Peyer's patch (tissue), 4 donors: ENCODE measurements at regions not wholly inside any gene's neighbourhood (a gene's known extent, or its start where the extent isn't known, plus 50 kb on each side); places are given as distances from the start of the nearest gene placed in this dataset.

Experiments
- DNase-seq, 3 donors: peaks; one replicate each; pipeline ENCODE4 v3.0.0-alpha.2; 2017 to 2019
- H3K27ac ChIP-seq, 4 donors: fragments of 200-600 bp; sonication (generic); one replicate each; pipeline ENCODE4 v1.5.1; 2016 to 2019
- H3K27me3 ChIP-seq, 2 donors: fragments of 200-600 bp; sonication (generic); one replicate each; pipeline ENCODE4 v1.5.1; 2019
- H3K36me3 ChIP-seq, 3 donors: fragments of 200-600 bp; sonication (generic); one replicate each; pipeline ENCODE4 v1.5.1; 2016 to 2019
- H3K4me1 ChIP-seq, 4 donors: fragments of 200-600 bp; sonication (generic); one replicate each; pipeline ENCODE4 v1.5.1; 2016 to 2019
- H3K4me3 ChIP-seq, 4 donors: fragments of 200-600 bp; sonication (generic); 1 replicate in 3 of 4; 2 replicates in 1 of 4; pipeline ENCODE4 v1.5.1; 2016 to 2019; ENCODE audit warnings: mild to moderate bottlenecking in 1 of 4
- H3K9me3 ChIP-seq, 4 donors: fragments of 200-600 bp; sonication (generic); one replicate each; pipeline ENCODE4 v1.5.1; 2016 to 2019; ENCODE audit warnings: mild to moderate bottlenecking in 1 of 4
- POLR2A ChIP-seq, 2 donors: fragments of 450-650 bp; IDR thresholded peaks; one replicate each; pipeline ENCODE4 v1.5.1; 2017; ENCODE audit warnings: antibody characterized with exemption in 2 of 2, mild to moderate bottlenecking in 2 of 2, moderate library complexity in 2 of 2
- TF ChIP-seq, protein P1 (sequence below), 6 experiments: fragments of 450-650 bp in 4 of 6; fragments of 200-600 bp in 2 of 6; sonication (generic) in 1 of 6; IDR thresholded peaks; one replicate each; pipeline ENCODE4 v1.5.1; 2017 to 2019; ENCODE audit warnings: antibody characterized with exemption in 6 of 6, mild to moderate bottlenecking in 3 of 6, moderate library complexity in 1 of 6

- Histone ChIP-seq H3K27ac (no peak overlapping the region), H3K4me3 (no peak overlapping the region), H3K9me3 (peaks cover 0 to 3% (median 0%) of the 10 kb centered on the region in 4 donors), H3K36me3 (no peaks in the 10 kb centered on the region), H3K27me3 (no peaks in the 10 kb centered on the region), H3K4me1 (no peaks in the 10 kb centered on the region)
- DNase-seq, result no peak
- no peak for TF ChIP-seq POLR2A (IDR thresholded peaks at IDR 0.05)
- TF ChIP-seq, protein P1, sequence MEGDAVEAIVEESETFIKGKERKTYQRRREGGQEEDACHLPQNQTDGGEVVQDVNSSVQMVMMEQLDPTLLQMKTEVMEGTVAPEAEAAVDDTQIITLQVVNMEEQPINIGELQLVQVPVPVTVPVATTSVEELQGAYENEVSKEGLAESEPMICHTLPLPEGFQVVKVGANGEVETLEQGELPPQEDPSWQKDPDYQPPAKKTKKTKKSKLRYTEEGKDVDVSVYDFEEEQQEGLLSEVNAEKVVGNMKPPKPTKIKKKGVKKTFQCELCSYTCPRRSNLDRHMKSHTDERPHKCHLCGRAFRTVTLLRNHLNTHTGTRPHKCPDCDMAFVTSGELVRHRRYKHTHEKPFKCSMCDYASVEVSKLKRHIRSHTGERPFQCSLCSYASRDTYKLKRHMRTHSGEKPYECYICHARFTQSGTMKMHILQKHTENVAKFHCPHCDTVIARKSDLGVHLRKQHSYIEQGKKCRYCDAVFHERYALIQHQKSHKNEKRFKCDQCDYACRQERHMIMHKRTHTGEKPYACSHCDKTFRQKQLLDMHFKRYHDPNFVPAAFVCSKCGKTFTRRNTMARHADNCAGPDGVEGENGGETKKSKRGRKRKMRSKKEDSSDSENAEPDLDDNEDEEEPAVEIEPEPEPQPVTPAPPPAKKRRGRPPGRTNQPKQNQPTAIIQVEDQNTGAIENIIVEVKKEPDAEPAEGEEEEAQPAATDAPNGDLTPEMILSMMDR (IDR thresholded peaks at IDR 0.05), result no peak
These were observed 194.8 kb upstream of the ZNF507 start for GRCh38 chr19:32150605-32151004.

DNA sequence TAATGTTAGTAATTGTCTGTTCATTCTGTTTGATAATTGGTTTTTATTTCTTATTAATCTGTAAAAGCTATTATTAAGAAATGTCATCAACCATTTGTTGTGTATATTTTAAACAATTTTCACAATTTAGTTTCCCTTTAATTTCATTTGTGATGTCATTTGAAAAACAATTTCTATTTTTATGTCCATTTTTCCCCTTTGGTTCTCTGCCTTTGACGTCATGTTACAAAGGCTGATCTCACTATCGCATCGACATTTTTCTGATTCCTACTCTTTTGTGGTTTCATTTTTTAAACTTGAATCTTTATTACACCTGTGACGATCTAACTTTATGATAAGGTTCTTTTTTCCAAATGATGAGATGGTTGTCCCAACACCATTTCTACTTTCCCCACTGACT, 191.0 kb upstream of the ZNF507 start:
- Histone ChIP-seq H3K4me1 (no peaks in the 10 kb centered on the region), H3K27ac (no peak overlapping the region), H3K9me3 (no peaks in the 10 kb centered on the region), H3K4me3 (no peak overlapping the region), H3K36me3 (no peaks in the 10 kb centered on the region), H3K27me3 (no peaks in the 10 kb centered on the region)
- DNase-seq, result no peak
- TF ChIP-seq, protein P1 (IDR thresholded peaks at IDR 0.05), result no peak
- no peak for TF ChIP-seq POLR2A (IDR thresholded peaks at IDR 0.05)

GRCh38 chr19:32164384-32164992, 180.9 kb upstream of the ZNF507 start:
- H3K36me3 ChIP-seq, result no peaks in the 10 kb centered on the region

DNA sequence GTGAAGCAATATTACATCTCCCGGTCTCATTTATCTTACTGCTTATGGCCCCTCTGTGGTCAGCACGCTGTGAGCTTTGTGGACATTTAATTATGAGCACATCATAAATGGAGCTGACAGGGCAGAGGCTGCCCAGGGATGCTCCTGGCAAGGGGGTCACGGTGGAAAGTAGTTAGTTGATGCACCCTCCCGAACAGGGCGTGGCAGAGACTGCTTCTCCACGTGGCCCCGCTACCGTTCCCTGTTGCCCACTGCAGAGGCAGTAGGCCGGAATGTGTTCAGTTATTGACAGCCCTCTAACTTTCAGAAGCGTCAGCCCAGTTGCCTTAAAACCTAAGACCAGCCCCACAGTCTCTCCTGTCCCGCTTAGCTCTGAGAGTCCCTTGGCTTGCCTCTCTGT, 180.3 kb upstream of the ZNF507 start:
- Histone ChIP-seq H3K36me3 (no peaks in the 10 kb centered on the region), H3K27ac (no peak overlapping the region), H3K4me1 (no peaks in the 10 kb centered on the region), H3K4me3 (no peak overlapping the region), H3K9me3 (no peaks in the 10 kb centered on the region), H3K27me3 (no peaks in the 10 kb centered on the region)
- no peak for DNase-seq
- TF ChIP-seq POLR2A (IDR thresholded peaks at IDR 0.05), result no peak
- TF ChIP-seq, protein P1 (IDR thresholded peaks at IDR 0.05), result no peak

More at GRCh38 chr19:32164384-32164992, 180.9 kb upstream of the ZNF507 start:
- no peak overlapping the region for H3K27ac ChIP-seq
- TF ChIP-seq, protein P1 (IDR thresholded peaks at IDR 0.05), result no peak
- no peak for TF ChIP-seq POLR2A (IDR thresholded peaks at IDR 0.05)
- H3K9me3 ChIP-seq, result no peaks in the 10 kb centered on the region
- no peak for DNase-seq
- no peaks in the 10 kb centered on the region for H3K27me3 ChIP-seq
- no peak overlapping the region for H3K4me3 ChIP-seq
- H3K4me1 ChIP-seq, result no peaks in the 10 kb centered on the region

- Histone ChIP-seq H3K27ac (no peak overlapping the region), H3K27me3 (no peaks in the 10 kb centered on the region), H3K4me3 (no peak overlapping the region), H3K9me3 (no peaks in the 10 kb centered on the region), H3K36me3 (no peaks in the 10 kb centered on the region), H3K4me1 (no peaks in the 10 kb centered on the region)
- TF ChIP-seq, protein P1 (IDR thresholded peaks at IDR 0.05), result no peak
- TF ChIP-seq POLR2A (IDR thresholded peaks at IDR 0.05), result no peak
- DNase-seq, result no peak
These were observed 179.7 kb upstream of the ZNF507 start for GRCh38 chr19:32165750-32166149.

DNA sequence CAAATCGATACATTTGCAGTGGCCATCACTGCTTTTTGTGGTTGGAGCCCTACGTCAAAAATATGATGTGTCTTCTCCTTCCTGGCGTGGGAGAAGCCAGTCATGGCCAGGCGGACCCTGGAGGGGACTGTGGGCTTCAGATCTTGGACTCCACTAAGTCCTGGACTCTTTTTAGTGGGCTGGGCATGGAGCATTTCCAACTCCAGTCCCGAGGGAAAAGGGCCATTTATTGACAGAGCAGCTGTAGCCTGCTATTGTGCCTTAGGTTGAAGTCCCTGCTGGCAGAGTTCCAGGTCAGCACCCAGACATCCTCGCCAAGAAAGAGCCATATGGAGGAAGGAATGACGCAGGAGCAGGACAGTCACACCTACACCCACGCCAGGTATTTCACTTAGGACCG, 179.2 kb upstream of the ZNF507 start:
- no peak for DNase-seq
- H3K27me3 ChIP-seq, result no peaks in the 10 kb centered on the region

More for the DNA sequence above, 179.2 kb upstream of the ZNF507 start:
- H3K9me3 ChIP-seq, result no peaks in the 10 kb centered on the region
- H3K36me3 ChIP-seq, result no peaks in the 10 kb centered on the region
- no peak overlapping the region for H3K4me3 ChIP-seq
- H3K27ac ChIP-seq, result no peak overlapping the region
- no peaks in the 10 kb centered on the region for H3K4me1 ChIP-seq
- TF ChIP-seq, protein P1 (IDR thresholded peaks at IDR 0.05), result no peak
- no peak for TF ChIP-seq POLR2A (IDR thresholded peaks at IDR 0.05)
